Sciatic nerve (tissue), 2 donors: ENCODE measurements at regions not wholly inside any gene's neighbourhood (a gene's known extent, or its start where the extent isn't known, plus 50 kb on each side); places are given as distances from the start of the nearest gene placed in this dataset.
A peak's percentile ranks its signal among the peaks of the same experiment; 100 is the strongest.

ENCODE experiments used
- ATAC-seq: fragments of 200-7000 bp; cut with Tn5 transposase; one replicate; pipeline ENCODE4 v1.9.1; 2020; ENCODE audit warnings: mild to moderate bottlenecking, moderate library complexity
- DNase-seq: peaks from one replicate; pipeline ENCODE4 v3.0.0-alpha.2; 2020; ENCODE audit warnings: low spot score
- intact Hi-C: fragments of 100-400 bp; cut with DNase I; formaldehyde crosslinking; loops from one replicate; pipeline ENCODE4 v1.14.2; 2022
- donor health status: DM: no; HTN: no; CAD: no.
- donor health status: DM: no; HTN: no; CAD: no.

- intact Hi-C loops = no loop called here
- ATAC-seq = peak; percentile 36
Measured at GRCh38 chr6:143621876-143622605, 55.7 kb upstream of the PHACTR2 start.

GRCh38 chr6:143621159-143621873 is 56.4 kb upstream of the PHACTR2 start:
- intact Hi-C loops = no loop called here
- ATAC-seq = no peak
- DNase-seq = no peak

More at GRCh38 chr6:143621876-143622605, 55.7 kb upstream of the PHACTR2 start:
- DNase-seq = no peak

GRCh38 chr6:143620447-143620846 is 57.3 kb upstream of the PHACTR2 start:
- DNase-seq (no peak), ATAC-seq (no peak)
- intact Hi-C loops = no loop called here

- ATAC-seq (no peak), DNase-seq (no peak)
- intact Hi-C loops = no loop called here
Measured at GRCh38 chr6:143619824-143620401, 57.9 kb upstream of the PHACTR2 start.

- intact Hi-C loops = no loop called here
- DNase-seq (no peak), ATAC-seq (no peak)
Measured at GRCh38 chr6:143616741-143617140, 61.0 kb upstream of the PHACTR2 start.

GRCh38 chr6:143615785-143616184 is 62.0 kb upstream of the PHACTR2 start:
- intact Hi-C loops = no loop called here
- ATAC-seq = no peak
- DNase-seq = no peak

- DNase-seq (no peak), ATAC-seq (no peak)
- intact Hi-C loops = no loop called here
Measured at GRCh38 chr6:143614235-143614634, 63.5 kb upstream of the PHACTR2 start.

- intact Hi-C loops = no loop called here
- DNase-seq = no peak
- ATAC-seq = no peak
Measured at GRCh38 chr6:143613749-143614148, 64.0 kb upstream of the PHACTR2 start.

GRCh38 chr6:143612186-143612585 is 65.6 kb upstream of the PHACTR2 start:
- ATAC-seq = no peak
- DNase-seq = no peak
- intact Hi-C loops = no loop called here

- DNase-seq (no peak), ATAC-seq (no peak)
- intact Hi-C loops = no loop called here
Measured at GRCh38 chr6:143611580-143611979, 66.2 kb upstream of the PHACTR2 start.

- intact Hi-C loops = no loop called here
- no peak for ATAC-seq
- DNase-seq = no peak
Measured at GRCh38 chr6:143609972-143610371, 67.8 kb upstream of the PHACTR2 start.

GRCh38 chr6:143609501-143609900 is 68.3 kb upstream of the PHACTR2 start:
- DNase-seq = no peak
- intact Hi-C loops = no loop called here
- no peak for ATAC-seq

- no peak for ATAC-seq
- intact Hi-C loops = no loop called here
Measured at GRCh38 chr6:143608906-143609305, 68.9 kb upstream of the PHACTR2 start.

GRCh38 chr6:143607974-143608373 is 69.8 kb upstream of the PHACTR2 start:
- DNase-seq (no peak), ATAC-seq (no peak)
- intact Hi-C loops = no loop called here

More at GRCh38 chr6:143608906-143609305, 68.9 kb upstream of the PHACTR2 start:
- DNase-seq = no peak

GRCh38 chr6:143607168-143607567 is 70.6 kb upstream of the PHACTR2 start:
- intact Hi-C loops = no loop called here
- ATAC-seq = no peak
- DNase-seq = no peak

GRCh38 chr6:143605906-143606521 is 71.8 kb upstream of the PHACTR2 start:
- no peak for ATAC-seq
- intact Hi-C loops = no loop called here

GRCh38 chr6:143603455-143603854 is 74.3 kb upstream of the PHACTR2 start:
- intact Hi-C loops = no loop called here
- ATAC-seq (peak; percentile 86), DNase-seq (no peak)

More at GRCh38 chr6:143605906-143606521, 71.8 kb upstream of the PHACTR2 start:
- no peak for DNase-seq

- intact Hi-C loops = no loop called here
- ATAC-seq (no peak), DNase-seq (no peak)
Measured at GRCh38 chr6:143601504-143601903, 76.3 kb upstream of the PHACTR2 start.

- ATAC-seq (no peak), DNase-seq (no peak)
- intact Hi-C loops = no loop called here
Measured at GRCh38 chr6:143600821-143601220, 76.9 kb upstream of the PHACTR2 start.
